Stimulated activated CD4-positive, alpha-beta T cell treated with anti-CD3 and anti-CD28 coated beads, TNF-alpha, amount 100 ng/mL, for 1 hour (primary cell): ENCODE measurements at regions not wholly inside any gene's neighbourhood (a gene's known extent, or its start where the extent isn't known, plus 50 kb on each side); places are given as distances from the start of the nearest gene placed in this dataset.
"Not testable (repeated sequence)": the region's sequence is repeated elsewhere in the genome, so short reads cannot be mapped to it uniquely, and the experiment has no call there.

Experiments used
- DNase-seq, 3 donors: peaks; one replicate each; pipeline ENCODE4 v3.0.0-alpha.2; 2020; ENCODE audit warnings: low read depth in 3 of 3, low spot score in 1 of 3

DNA sequence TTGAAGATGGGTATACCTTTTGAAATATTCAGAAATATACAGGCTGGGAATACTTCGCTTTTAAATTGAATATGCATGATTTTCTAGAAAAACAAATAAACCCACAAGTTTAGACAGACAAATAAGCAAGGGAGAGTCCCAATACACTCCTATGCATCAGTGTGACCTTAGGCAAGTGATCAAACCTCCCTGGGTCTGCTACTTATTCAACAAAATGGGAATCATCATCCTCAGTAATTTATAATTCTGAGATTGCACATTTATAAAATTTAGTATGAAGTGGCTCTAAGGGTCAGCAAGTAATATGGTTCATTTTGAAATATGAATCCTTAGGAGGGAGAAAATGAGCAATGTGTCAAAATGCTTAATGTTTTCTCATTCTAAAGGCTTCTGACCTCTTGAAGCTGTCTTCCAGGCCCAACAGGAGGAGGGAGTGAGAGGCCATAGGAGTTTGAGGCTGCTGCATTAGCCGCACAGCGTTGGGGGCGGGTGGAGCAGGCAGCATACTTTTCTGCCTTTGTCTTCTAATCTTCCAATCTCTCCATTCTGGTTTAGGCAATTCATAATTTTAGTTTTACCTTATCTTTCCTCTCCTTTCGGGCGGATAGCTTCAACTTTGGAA is 155.1 kb downstream of the TRIB2 start:
- DNase-seq: no peak

DNA sequence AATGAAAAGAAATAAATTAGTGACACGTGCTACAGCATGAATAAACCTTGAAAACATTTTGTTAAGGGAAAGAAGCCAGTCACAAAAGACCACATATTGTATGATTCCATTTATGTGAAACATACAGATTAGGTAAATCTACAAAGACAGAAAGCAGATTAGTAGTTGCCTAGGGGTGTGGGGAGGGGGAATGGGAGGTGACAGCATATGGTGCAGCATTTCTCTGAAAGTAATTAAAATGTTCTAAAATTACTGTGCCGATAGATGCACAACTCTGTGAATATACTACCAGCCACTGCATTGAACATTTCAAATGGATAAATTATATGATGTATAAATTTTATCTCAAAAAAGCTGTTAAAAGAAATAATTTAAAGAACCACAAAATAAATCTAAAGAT is 161.0 kb downstream of the TRIB2 start:
- DNase-seq: no peak

DNA sequence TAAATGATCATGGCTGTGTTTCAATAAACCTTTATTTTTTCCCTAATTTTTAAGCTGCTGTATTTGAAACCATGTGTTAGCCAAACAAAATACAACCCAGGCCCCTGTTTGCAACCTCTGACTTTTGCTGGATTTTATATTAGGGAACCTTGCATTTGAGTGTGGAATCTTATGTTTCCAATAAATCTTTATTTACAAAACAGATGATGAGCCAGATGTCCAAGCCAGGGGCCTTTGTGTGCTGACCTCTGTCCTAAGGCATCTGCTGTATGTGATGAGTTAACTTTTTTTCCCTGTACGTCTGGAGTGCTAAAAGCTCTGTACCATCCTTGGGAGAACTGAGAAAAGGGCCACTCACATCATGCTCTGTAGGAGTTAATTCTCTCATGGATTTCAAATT is 162.9 kb downstream of the TRIB2 start:
- DNase-seq: no peak

DNA sequence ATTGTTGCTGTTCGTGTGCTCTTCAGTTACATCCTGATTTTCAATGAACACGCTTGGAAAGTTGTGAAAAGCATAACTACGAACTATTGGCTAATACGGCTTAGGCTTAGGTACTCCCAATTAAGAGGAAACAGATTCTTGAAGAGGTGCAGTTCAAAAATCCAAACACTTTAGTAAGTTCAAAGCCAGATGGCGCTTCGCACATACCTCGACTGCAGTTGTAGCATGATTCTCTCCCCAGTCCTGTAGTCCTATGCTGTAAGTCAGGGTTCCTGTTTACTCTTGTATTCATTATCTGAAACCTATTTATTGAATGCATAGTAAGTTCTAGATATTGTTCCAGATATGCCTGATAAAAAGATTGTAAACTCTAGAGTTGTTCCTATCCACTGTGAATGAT is 165.2 kb downstream of the TRIB2 start:
- DNase-seq: no peak

DNA sequence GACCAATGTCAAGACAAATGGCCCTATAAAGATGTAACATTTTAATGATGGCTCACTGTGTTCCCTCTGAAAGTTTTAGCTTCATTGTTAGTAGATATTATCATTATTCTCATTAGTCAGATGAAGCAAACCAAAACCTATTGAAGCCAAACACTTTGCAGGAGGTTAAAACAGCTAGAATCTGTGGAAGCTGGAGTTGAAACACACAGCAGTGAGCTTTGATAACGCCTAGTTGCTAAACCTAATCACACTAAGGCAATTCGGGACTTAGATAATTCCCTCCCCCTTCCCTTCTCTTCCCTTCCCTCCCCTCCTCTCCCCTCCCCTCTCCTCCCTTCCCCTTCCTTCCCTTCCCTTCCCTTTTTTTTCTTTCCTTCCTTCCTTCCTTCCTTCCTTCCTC is 165.7 kb downstream of the TRIB2 start:
- DNase-seq: no peak

DNA sequence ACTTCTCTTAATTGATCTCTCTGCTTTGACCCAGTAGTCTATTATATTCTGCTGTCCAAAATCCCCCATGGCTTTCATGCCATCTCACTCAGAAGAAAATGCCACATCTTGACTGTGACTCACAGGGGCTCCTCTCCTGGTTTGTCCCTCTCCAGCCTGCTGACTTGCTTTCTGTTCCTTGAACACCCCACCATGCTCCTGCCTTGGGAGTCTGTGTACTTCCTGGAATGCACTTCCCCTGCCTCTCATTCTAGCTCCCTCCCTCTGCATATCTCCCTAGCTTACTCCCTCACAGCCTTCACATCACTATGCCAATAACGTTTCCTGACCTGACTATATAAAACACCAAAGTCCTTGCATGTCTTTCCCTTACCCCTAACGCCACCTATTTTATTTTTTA is 167.2 kb downstream of the TRIB2 start:
- no peak for DNase-seq

DNA sequence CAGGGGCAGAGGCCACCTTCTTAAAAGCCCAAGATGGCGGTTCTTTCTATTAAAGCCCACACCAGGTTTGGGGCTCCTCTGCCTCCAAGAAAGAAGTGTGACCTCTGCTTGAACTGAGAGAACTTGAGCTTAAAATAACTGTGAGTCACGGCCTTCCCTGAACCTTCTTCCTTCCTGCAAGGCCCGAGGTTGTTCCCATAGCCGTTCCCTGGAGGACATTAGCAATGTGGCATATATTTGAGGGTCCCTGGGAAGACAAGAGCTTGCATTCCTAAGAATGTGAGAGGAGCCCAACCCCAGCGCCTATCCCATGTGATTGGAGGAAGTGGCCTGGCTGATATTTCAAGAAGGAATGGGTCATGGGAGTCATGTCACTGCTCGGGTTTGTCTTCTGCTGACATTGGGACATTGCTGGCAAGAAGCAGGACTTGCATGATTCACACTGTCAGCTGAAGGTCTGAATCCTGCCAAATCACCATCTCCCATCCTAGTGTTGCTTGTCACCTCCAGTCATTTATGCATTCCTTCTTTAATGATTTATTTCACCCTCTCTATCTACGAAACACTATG is 168.1 kb downstream of the TRIB2 start:
- no peak for DNase-seq

GRCh38 chr2:12890066-12890465 is 173.3 kb downstream of the TRIB2 start:
- no peak for DNase-seq

DNA sequence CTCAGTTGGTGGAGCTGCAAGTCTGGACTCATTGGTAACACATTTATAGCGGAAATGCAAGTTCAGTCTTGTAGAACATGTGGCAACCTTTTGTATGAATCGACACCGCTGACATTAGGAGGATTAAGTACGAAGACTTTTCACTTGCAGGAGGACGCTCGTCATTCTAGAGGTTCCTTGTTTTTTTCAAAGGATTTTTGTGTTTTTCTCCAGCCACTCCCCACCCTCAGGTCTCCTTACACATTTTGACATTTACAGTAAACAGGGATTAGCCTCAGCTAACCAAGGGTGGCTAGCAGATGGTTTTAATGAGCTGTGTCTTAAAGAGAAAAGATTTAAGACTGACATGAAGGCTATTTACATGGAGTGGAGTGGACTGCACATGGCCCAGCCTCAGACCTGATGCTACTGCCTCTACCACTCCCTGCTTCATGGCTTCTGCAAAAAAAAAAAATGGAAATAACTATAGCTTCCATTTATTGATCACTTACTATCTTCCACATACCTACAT is 173.8 kb downstream of the TRIB2 start:
- no peak for DNase-seq

GRCh38 chr2:12895017-12895416 is 178.3 kb downstream of the TRIB2 start:
- DNase-seq: no peak

DNA sequence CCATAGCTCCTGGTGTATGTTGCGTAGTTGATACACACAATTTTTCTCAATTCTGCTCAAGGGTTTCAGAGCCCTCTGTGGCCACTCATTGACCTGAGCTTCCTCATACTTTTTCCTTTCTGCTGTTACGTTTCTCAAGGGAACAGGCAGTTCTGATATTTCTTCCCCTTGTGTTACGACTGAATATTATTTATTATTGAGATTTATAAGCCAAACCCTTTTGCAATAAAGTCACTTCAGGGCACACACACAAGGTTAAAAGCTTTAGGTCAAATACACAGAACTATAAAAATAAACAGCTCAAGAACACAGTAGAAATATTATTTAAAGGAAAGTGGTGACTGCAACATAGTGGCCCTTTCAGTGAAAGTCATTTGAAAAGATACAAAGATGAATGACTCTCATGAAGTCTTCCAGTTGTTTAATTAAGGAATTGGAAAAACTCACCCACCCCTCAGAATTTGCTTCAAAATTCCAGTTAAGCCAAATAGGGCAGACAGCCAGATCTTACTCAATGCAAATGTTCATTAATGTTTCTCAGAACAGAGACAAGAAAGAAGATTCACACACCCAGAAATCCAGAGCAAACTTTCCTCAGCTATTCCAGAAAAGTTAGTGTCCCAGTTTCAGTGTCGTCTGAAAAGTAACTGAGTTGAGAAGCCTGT is 179.7 kb downstream of the TRIB2 start:
- no peak for DNase-seq

DNA sequence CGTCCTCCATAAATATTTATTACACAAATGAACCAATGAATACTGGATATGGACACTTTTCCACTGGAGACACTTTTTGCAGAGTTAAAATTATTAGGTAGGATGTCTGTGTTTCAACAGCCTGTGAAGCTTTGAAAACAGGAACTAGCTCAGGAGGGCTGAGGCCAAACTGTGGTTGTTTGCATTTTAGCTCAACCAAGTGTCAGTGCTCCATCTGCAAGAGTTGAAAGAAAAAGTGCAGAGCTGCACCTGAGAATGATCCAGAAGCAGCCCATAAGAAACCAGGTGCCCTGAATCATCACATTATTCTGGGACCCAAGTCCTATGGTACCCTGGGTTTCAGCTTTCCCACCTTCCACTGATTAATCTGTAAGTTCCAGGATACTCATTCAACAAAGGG is 180.4 kb downstream of the TRIB2 start:
- no peak for DNase-seq

GRCh38 chr2:12903272-12903671 is 186.5 kb downstream of the TRIB2 start:
- DNase-seq: no peak

DNA sequence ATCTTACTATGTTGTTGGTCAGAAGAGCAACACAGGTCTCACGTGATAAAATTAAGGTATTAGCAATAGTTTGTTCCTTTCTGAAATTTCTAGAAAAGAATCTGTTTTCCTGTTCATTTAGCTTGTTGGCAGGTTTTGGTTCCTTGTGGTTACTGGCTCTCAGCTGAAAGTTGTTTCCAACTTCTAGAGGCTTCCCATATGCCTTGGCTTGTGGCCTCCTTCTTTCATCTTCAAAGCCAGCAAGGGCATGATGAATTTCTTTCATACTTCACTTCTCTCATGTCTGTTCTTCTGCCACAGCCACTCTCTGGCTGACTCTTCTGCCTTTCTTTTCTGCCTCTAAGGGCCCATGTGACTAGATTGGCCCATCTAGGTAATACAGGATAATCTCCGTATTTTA is 193.7 kb downstream of the TRIB2 start:
- DNase-seq: no peak

- no peak for DNase-seq
These were observed 199.1 kb downstream of the TRIB2 start for GRCh38 chr2:12915787-12916186.

- no peak for DNase-seq
These were observed 201.6 kb downstream of the TRIB2 start for GRCh38 chr2:12918138-12918834.

GRCh38 chr2:12918835-12919445 is 202.2 kb downstream of the TRIB2 start:
- DNase-seq: no peak

DNA sequence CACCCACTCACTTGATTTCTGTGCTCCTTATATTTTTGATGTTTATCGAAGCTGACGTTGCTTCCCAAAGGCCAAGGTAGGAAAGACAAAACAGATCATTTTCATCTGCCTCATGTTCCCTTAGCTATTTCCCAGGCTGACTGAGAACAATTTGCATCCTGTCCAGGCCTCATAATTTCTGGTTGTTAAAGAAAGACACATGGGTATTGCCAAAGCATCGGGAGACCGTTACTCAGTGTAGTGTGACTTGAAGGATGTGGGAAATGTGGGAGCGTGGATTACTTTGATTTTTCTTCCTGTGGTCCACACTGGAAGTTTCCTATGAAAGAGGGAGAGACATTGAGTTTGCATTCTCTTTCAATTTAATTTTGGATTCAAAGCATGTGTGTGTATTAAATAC is 204.6 kb downstream of the TRIB2 start:
- DNase-seq: no peak

DNA sequence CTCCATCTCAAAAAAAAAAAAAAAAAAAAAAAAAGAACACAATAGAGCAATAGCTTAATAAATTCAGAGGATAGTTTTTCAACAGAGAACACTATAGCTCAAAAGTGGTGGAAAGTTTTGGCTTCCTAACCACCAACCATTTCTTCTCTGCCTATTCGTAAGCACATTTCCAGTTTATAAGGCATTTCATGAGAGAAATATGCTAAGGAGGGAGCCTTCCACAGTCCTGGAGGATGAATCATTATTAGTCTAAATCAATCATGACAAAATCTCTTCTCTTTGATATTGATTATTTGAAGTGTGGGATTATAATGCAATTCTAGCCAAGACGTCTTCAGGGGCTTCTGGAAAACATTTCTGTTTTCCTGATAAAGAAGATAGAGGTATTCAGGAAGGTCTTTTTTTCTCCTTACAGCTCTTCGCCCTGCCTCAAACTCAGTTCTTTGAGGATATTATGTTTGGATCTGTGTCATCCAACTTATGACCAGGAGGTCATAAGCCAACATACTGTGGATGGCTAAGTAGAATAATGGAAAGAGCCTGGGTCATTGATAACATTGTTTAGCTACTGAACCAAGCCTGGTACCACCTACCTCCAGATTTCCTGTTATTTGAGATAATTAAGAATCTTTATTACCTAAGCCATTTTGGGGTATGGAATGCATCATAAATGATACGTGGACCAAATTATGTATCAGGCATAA is 207.3 kb downstream of the TRIB2 start:
- no peak for DNase-seq

- not testable (repeated sequence) for DNase-seq
These were observed 209.9 kb downstream of the TRIB2 start for GRCh38 chr2:12926641-12927040.

GRCh38 chr2:12928197-12928774 is 211.6 kb downstream of the TRIB2 start:
- no peak for DNase-seq
